CD4-positive, alpha-beta memory T cell (primary cell): ENCODE measurements at regions not wholly inside any gene's neighbourhood (a gene's known extent, or its start where the extent isn't known, plus 50 kb on each side); places are given as distances from the start of the nearest gene placed in this dataset.

Experiments used
- CTCF ChIA-PET: fragments of 350-600 bp; sonication (Branson Sonifier 250); formaldehyde crosslinking; loops from one replicate; lab custom pipeline; 2021; ENCODE audit warnings: inconsistent platforms; ENCODE audit not compliant: partially characterized antibody; lab: Charles Lee
- POLR2A ChIA-PET: fragments of 350-600 bp; sonication (Branson Sonifier 250); formaldehyde crosslinking; loops from one replicate; lab custom pipeline; 2021; ENCODE audit not compliant: partially characterized antibody; lab: Charles Lee
- DNase-seq, 5 donors: peaks; one replicate each; pipeline versions ENCODE4 v3.0.0 to v3.0.0-alpha.2; 2020 to 2022; ENCODE audit warnings: mixed read lengths in 1 of 5
- H3K27ac ChIP-seq: one replicate; pipeline ENCODE4 v1.7.0; 2013; ENCODE audit warnings: low read depth, low read length
- H3K27me3 ChIP-seq: 2 replicates; pipeline ENCODE4 v1.7.0; 2013; ENCODE audit warnings: mild to moderate bottlenecking, low read length, moderate library complexity; ENCODE audit not compliant: insufficient read depth
- H3K36me3 ChIP-seq: 2 replicates; pipeline ENCODE4 v1.7.0; 2013; ENCODE audit warnings: mild to moderate bottlenecking, low read length, moderate library complexity; ENCODE audit not compliant: insufficient read depth
- H3K4me1 ChIP-seq: 2 replicates; pipeline ENCODE4 v1.7.0; 2013; ENCODE audit warnings: mild to moderate bottlenecking, low read length, moderate library complexity; ENCODE audit not compliant: insufficient read depth
- H3K4me3 ChIP-seq, 2 donors: one replicate each; pipeline ENCODE4 v1.7.0; 2013; ENCODE audit warnings: low read length in 2 of 2, mild to moderate bottlenecking in 1 of 2
- H3K9me3 ChIP-seq, 2 donors: one replicate each; pipeline ENCODE4 v1.7.0; 2013; ENCODE audit warnings: low read length in 2 of 2, control low read depth in 1 of 2; ENCODE audit not compliant: control insufficient read depth in 1 of 2
- H3K27ac Mint-ChIP-seq, 7 donors: one replicate each; pipeline ENCODE4 v1.8.0; 2020 to 2021; ENCODE audit warnings: mixed read lengths in 7 of 7, mild to moderate bottlenecking in 6 of 7, inconsistent platforms in 3 of 7, moderate library complexity in 3 of 7
- H3K27me3 Mint-ChIP-seq, 2 donors: one replicate each; pipeline ENCODE4 v1.8.0; 2020 to 2021; ENCODE audit warnings: mixed read lengths in 2 of 2
- H3K36me3 Mint-ChIP-seq, 2 donors: one replicate each; pipeline ENCODE4 v1.8.0; 2020 to 2021; ENCODE audit warnings: mixed read lengths in 2 of 2, inconsistent platforms in 1 of 2, mild to moderate bottlenecking in 1 of 2
- H3K4me1 Mint-ChIP-seq, 4 donors: one replicate each; pipeline ENCODE4 v1.8.0; 2020 to 2021; ENCODE audit warnings: mixed read lengths in 4 of 4, mild to moderate bottlenecking in 1 of 4
- H3K4me3 Mint-ChIP-seq, 8 donors: one replicate each; pipeline ENCODE4 v1.8.0; 2020 to 2021; ENCODE audit warnings: mixed read lengths in 8 of 8, mild to moderate bottlenecking in 7 of 8, moderate library complexity in 6 of 8, inconsistent platforms in 3 of 8
- H3K9me3 Mint-ChIP-seq, 8 donors: one replicate each; pipeline ENCODE4 v1.8.0; 2020 to 2021; ENCODE audit warnings: mixed read lengths in 8 of 8, mild to moderate bottlenecking in 5 of 8, inconsistent platforms in 3 of 8, moderate library complexity in 1 of 8
- intact Hi-C: fragments of 100-400 bp; cut with micrococcal nuclease; formaldehyde crosslinking; loops from one replicate; pipeline ENCODE4 v1.15.1; 2023

GRCh38 chr6:71496018-71496721, 207.6 kb downstream of the OGFRL1 start:
- Histone ChIP-seq H3K4me3 (no peak overlapping the region), H3K9me3 (no peaks in the 10 kb centered on the region), H3K36me3 (no peaks in the 10 kb centered on the region), H3K27me3 (no peaks in the 10 kb centered on the region), H3K27ac (no peak overlapping the region), H3K4me1 (no peaks in the 10 kb centered on the region)
- Mint-ChIP-seq H3K9me3 (peaks cover 0 to 2% (median 0%) of the 10 kb centered on the region in 8 donors), H3K27me3 (peaks cover 0 to 1% of the 10 kb centered on the region in 2 donors), H3K4me3 (peak overlapping the region; percentile 4 to 69 (median 57)), H3K4me1 (peaks cover 0 to 8% (median 4%) of the 10 kb centered on the region in 4 donors), H3K27ac (peak overlapping the region in 1 of 7 donors; percentile 43), H3K36me3 (no peaks in the 10 kb centered on the region)
- ChIA-PET CTCF (no interaction called here), POLR2A (no interaction called here)
- intact Hi-C loops, result no loop called here
- peak in 1 of 5 donors; percentile 2 for DNase-seq

GRCh38 chr6:71496722-71497033, 208.1 kb downstream of the OGFRL1 start:
- Histone ChIP-seq H3K9me3 (no peaks in the 10 kb centered on the region), H3K4me1 (no peaks in the 10 kb centered on the region), H3K27ac (no peak overlapping the region), H3K36me3 (no peaks in the 10 kb centered on the region), H3K4me3 (no peak overlapping the region), H3K27me3 (no peaks in the 10 kb centered on the region)
- peaks cover 0 to 8% (median 4%) of the 10 kb centered on the region in 4 donors for H3K4me1 Mint-ChIP-seq
- ChIA-PET POLR2A (no interaction called here), CTCF (no interaction called here)
- H3K4me3 Mint-ChIP-seq, result peak overlapping the region in 4 of 8 donors; percentile 4 to 59 (median 39)
- H3K27me3 Mint-ChIP-seq, result peaks cover 0 to 1% of the 10 kb centered on the region in 2 donors
- intact Hi-C loops, result no loop called here
- no peak overlapping the region for H3K27ac Mint-ChIP-seq
- peaks cover 0 to 2% (median 0%) of the 10 kb centered on the region in 8 donors for H3K9me3 Mint-ChIP-seq
- DNase-seq, result no peak
- H3K36me3 Mint-ChIP-seq, result no peaks in the 10 kb centered on the region

GRCh38 chr6:71498638-71499037, 210.0 kb downstream of the OGFRL1 start:
- H3K36me3 Mint-ChIP-seq, result no peaks in the 10 kb centered on the region
- CTCF ChIA-PET, result no interaction called here
- no peak overlapping the region for H3K27ac Mint-ChIP-seq
- intact Hi-C loops, result no loop called here
- no peaks in the 10 kb centered on the region for H3K36me3 ChIP-seq
- no peak overlapping the region for H3K27ac ChIP-seq
- H3K27me3 ChIP-seq, result no peaks in the 10 kb centered on the region
- H3K4me1 Mint-ChIP-seq, result peaks cover 0 to 8% (median 4%) of the 10 kb centered on the region in 4 donors
- no peak overlapping the region for H3K4me3 Mint-ChIP-seq
- H3K4me1 ChIP-seq, result no peaks in the 10 kb centered on the region
- DNase-seq, result no peak
- peaks cover 0 to 1% of the 10 kb centered on the region in 2 donors for H3K27me3 Mint-ChIP-seq
- no peak overlapping the region for H3K4me3 ChIP-seq
- peaks cover 0 to 2% (median 0%) of the 10 kb centered on the region in 8 donors for H3K9me3 Mint-ChIP-seq
- POLR2A ChIA-PET, result no interaction called here
- no peaks in the 10 kb centered on the region for H3K9me3 ChIP-seq

DNA sequence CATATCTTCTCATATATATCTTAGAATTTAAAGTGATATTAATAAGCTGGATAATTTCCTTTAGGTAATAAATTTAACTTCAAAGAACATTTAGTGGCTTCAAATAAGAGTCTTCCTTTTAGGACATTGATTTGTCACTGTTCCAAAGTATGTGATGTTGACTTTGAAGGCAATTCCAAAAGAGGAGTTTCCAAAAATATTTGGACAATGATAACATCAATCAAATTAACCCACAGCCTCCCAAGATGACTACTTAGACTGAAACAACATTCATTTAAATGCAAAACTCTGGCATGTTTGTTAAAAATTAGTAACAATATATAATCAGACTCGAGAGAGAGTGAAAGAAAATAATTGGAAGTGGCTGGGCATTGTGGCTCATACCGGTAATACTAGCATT, 211.1 kb downstream of the OGFRL1 start:
- Mint-ChIP-seq H3K4me1 (peaks cover 0 to 8% (median 4%) of the 10 kb centered on the region in 4 donors), H3K9me3 (no peaks in the 10 kb centered on the region), H3K27me3 (peaks cover 0 to 1% of the 10 kb centered on the region in 2 donors), H3K4me3 (no peak overlapping the region), H3K27ac (no peak overlapping the region), H3K36me3 (no peaks in the 10 kb centered on the region)
- no peaks in the 10 kb centered on the region for H3K27me3 ChIP-seq
- H3K36me3 ChIP-seq, result no peaks in the 10 kb centered on the region
- no peak overlapping the region for H3K27ac ChIP-seq
- no peaks in the 10 kb centered on the region for H3K9me3 ChIP-seq
- DNase-seq, result no peak
- no peaks in the 10 kb centered on the region for H3K4me1 ChIP-seq
- no peak overlapping the region for H3K4me3 ChIP-seq
- CTCF ChIA-PET, result no interaction called here
- intact Hi-C loops, result no loop called here
- POLR2A ChIA-PET, result no interaction called here

GRCh38 chr6:71502168-71502567, 213.6 kb downstream of the OGFRL1 start:
- Histone ChIP-seq H3K4me3 (no peak overlapping the region), H3K9me3 (no peaks in the 10 kb centered on the region), H3K4me1 (no peaks in the 10 kb centered on the region), H3K27me3 (no peaks in the 10 kb centered on the region), H3K27ac (no peak overlapping the region), H3K36me3 (no peaks in the 10 kb centered on the region)
- Mint-ChIP-seq H3K4me3 (no peak overlapping the region), H3K4me1 (no peaks in the 10 kb centered on the region), H3K27ac (no peak overlapping the region), H3K27me3 (no peaks in the 10 kb centered on the region), H3K9me3 (peaks cover 0 to 2% (median 0%) of the 10 kb centered on the region in 8 donors), H3K36me3 (no peaks in the 10 kb centered on the region)
- no peak for DNase-seq
- ChIA-PET POLR2A (no interaction called here), CTCF (no interaction called here)
- intact Hi-C loops, result no loop called here

DNA sequence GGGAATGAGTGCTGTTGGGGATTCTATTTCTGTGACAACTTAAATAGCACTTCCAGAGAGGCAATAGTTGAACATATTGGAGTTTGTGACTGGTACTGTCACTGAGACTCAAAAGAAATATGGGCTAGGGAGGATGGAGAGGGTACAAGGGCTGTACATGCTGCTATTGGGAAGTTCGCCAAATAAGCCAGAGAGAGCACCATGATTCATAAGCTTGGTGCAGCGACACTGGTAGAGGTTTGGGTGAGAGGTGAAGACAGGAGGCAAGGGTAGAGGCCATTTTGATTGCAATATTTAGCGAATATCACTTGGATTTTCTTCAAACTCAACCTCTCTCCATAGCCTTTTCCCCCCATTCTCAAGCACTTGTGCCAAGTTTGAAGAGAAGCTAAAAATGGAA, 214.3 kb downstream of the OGFRL1 start:
- ChIA-PET CTCF (no interaction called here), POLR2A (no interaction called here)
- Mint-ChIP-seq H3K36me3 (no peaks in the 10 kb centered on the region), H3K27ac (no peak overlapping the region), H3K27me3 (no peaks in the 10 kb centered on the region), H3K4me3 (no peak overlapping the region), H3K9me3 (peaks cover 0 to 2% (median 0%) of the 10 kb centered on the region in 8 donors), H3K4me1 (no peaks in the 10 kb centered on the region)
- Histone ChIP-seq H3K36me3 (no peaks in the 10 kb centered on the region), H3K27ac (no peak overlapping the region), H3K4me1 (no peaks in the 10 kb centered on the region), H3K27me3 (no peaks in the 10 kb centered on the region), H3K9me3 (no peaks in the 10 kb centered on the region), H3K4me3 (no peak overlapping the region)
- no peak for DNase-seq
- intact Hi-C loops, result no loop called here

GRCh38 chr6:71507183-71507582, 218.6 kb downstream of the OGFRL1 start:
- H3K36me3 Mint-ChIP-seq, result no peaks in the 10 kb centered on the region
- H3K4me1 Mint-ChIP-seq, result no peaks in the 10 kb centered on the region
- Histone ChIP-seq H3K4me1 (no peaks in the 10 kb centered on the region), H3K36me3 (no peaks in the 10 kb centered on the region), H3K27me3 (no peaks in the 10 kb centered on the region), H3K27ac (no peak overlapping the region), H3K4me3 (no peak overlapping the region), H3K9me3 (no peaks in the 10 kb centered on the region)
- DNase-seq, result no peak
- CTCF ChIA-PET, result no interaction called here
- H3K4me3 Mint-ChIP-seq, result no peak overlapping the region
- no peak overlapping the region for H3K27ac Mint-ChIP-seq
- POLR2A ChIA-PET, result no interaction called here
- peaks cover 2% of the 10 kb centered on the region in 2 donors for H3K27me3 Mint-ChIP-seq
- peaks cover 0 to 2% (median 0%) of the 10 kb centered on the region in 8 donors for H3K9me3 Mint-ChIP-seq
- intact Hi-C loops, result no loop called here
